ENCODE measurements at regions not wholly inside any gene's neighbourhood (a gene's known extent, or its start where the extent isn't known, plus 50 kb on each side); places are given as distances from the start of the nearest gene placed in this dataset.

DNA sequence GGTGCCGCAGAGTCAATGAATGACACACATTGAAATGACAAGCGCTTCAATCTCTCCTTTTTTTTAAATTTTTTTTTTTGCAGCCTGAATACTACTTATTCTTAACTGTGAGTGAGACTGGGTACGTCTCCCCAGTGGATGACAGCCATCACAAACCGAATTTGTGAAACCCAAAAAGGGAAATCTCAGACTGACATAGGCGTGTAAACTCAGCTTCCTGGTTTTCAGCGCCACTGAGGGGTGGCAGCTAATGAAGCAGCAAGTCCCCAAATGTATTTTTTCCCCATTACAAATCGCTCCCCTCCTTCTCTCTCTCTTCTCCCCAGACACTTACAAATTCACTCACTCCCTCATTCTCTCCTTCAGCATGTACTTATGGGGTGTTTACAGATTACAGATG, 196.0 kb downstream of the MAF start:
- H2AFZ ChIP-seq (ENCODE audit: low read depth): no peak overlapping the region
- no peaks in the 10 kb centered on the region for H3K4me1 ChIP-seq (ENCODE audit: control insufficient read depth in 1 of 2, insufficient read depth in 2 of 2, low read depth in 1 of 2, low read length in 1 of 2)
- H3F3A ChIP-seq (replicated peaks; ENCODE audit: insufficient read depth): no peaks in the 10 kb centered on the region
- no peaks in the 10 kb centered on the region for H3K9me2 ChIP-seq
- H3K4me3 ChIP-seq (ENCODE audit: low read depth in 2 of 2, low read length in 1 of 2): no peak overlapping the region
- no peaks in the 10 kb centered on the region for H3K9me3 ChIP-seq
- H3K27ac ChIP-seq (ENCODE audit: low read depth in 2 of 2, low read length in 1 of 2): no peak overlapping the region
- no peaks in the 10 kb centered on the region for H3K79me2 ChIP-seq (ENCODE audit: insufficient read depth)
- H4K20me1 ChIP-seq (ENCODE audit: insufficient read depth): no peaks in the 10 kb centered on the region
- DNase-seq: no peak
- CTCF ChIA-PET: no interaction called here
- no peaks in the 10 kb centered on the region for H3K27me3 ChIP-seq (ENCODE audit: insufficient read depth)
- TF ChIP-seq, protein P1, sequence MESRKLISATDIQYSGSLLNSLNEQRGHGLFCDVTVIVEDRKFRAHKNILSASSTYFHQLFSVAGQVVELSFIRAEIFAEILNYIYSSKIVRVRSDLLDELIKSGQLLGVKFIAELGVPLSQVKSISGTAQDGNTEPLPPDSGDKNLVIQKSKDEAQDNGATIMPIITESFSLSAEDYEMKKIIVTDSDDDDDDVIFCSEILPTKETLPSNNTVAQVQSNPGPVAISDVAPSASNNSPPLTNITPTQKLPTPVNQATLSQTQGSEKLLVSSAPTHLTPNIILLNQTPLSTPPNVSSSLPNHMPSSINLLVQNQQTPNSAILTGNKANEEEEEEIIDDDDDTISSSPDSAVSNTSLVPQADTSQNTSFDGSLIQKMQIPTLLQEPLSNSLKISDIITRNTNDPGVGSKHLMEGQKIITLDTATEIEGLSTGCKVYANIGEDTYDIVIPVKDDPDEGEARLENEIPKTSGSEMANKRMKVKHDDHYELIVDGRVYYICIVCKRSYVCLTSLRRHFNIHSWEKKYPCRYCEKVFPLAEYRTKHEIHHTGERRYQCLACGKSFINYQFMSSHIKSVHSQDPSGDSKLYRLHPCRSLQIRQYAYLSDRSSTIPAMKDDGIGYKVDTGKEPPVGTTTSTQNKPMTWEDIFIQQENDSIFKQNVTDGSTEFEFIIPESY (IDR thresholded peaks at IDR 0.05; ENCODE audit: borderline replicate concordance, low read depth): no peak
- TF ChIP-seq TCF12 (IDR thresholded peaks at IDR 0.05): no peak
- TF ChIP-seq GABPA (IDR thresholded peaks at IDR 0.05; ENCODE audit: low read depth): no peak
- TF ChIP-seq POLR2AphosphoS5 (IDR thresholded peaks at IDR 0.05; ENCODE audit: low read depth, low read length): no peak
- 31% methylated on average over 7 of the region's 7 CpGs for whole genome bisulfite sequencing (ENCODE audit: low lambda C conversion rate)
- POLR2A ChIA-PET: no interaction called here
- no peaks in the 10 kb centered on the region for H3K36me3 ChIP-seq (replicated peaks in 1 of 2; ENCODE audit: control insufficient read depth in 1 of 2, insufficient read depth in 2 of 2, low read length in 1 of 2)
- H3K9ac ChIP-seq: no peak overlapping the region
- no peak overlapping the region for H3K4me2 ChIP-seq

DNA sequence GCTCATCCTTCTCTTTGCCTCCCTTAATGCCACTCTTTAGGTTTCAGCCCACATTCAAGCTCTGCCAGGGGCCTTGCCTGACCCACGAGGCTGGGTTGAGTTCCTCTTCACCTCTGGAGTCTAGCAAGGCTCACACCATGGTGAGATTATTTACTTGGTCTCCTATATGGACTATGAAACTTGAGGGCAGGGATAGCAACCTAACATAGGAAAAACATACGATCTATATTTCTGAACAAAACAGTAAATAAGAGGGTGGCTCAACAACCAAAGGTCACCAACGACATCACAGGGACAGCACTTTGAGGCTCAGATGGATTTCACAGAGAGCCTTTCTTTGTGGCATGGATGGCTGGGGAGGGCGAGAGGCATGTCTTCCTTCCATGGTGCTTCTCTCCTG, 197.0 kb downstream of the MAF start:
- WGBS (ENCODE audit: low lambda C conversion rate): 16% methylated on average over 4 of the region's 4 CpGs

More for the DNA sequence above, 197.0 kb downstream of the MAF start:
- no peak for DNase-seq
- Histone ChIP-seq H3K4me3 (ENCODE audit: low read depth in 2 of 2, low read length in 1 of 2) (no peak overlapping the region), H3K79me2 (ENCODE audit: insufficient read depth) (no peaks in the 10 kb centered on the region), H3F3A (replicated peaks; ENCODE audit: insufficient read depth) (no peaks in the 10 kb centered on the region), H3K4me2 (no peak overlapping the region), H2AFZ (ENCODE audit: low read depth) (no peak overlapping the region), H3K9me3 (no peaks in the 10 kb centered on the region), H3K9me2 (no peaks in the 10 kb centered on the region), H4K20me1 (ENCODE audit: insufficient read depth) (no peaks in the 10 kb centered on the region), H3K36me3 (replicated peaks in 1 of 2; ENCODE audit: control insufficient read depth in 1 of 2, insufficient read depth in 2 of 2, low read length in 1 of 2) (no peaks in the 10 kb centered on the region), H3K4me1 (ENCODE audit: control insufficient read depth in 1 of 2, insufficient read depth in 2 of 2, low read depth in 1 of 2, low read length in 1 of 2) (no peaks in the 10 kb centered on the region), H3K9ac (no peak overlapping the region), H3K27me3 (ENCODE audit: insufficient read depth) (no peaks in the 10 kb centered on the region), H3K27ac (ENCODE audit: low read depth in 2 of 2, low read length in 1 of 2) (no peak overlapping the region)
- CTCF ChIA-PET: no interaction called here
- POLR2A ChIA-PET: no interaction called here
- no peak for TF ChIP-seq POLR2AphosphoS5 (IDR thresholded peaks at IDR 0.05; ENCODE audit: low read depth, low read length)
- no peak for TF ChIP-seq PBX3 (IDR thresholded peaks at IDR 0.05)
- TF ChIP-seq EZH2phosphoT487 (IDR thresholded peaks at IDR 0.05; ENCODE audit: borderline replicate concordance, low read depth): no peak
- TF ChIP-seq JUND (IDR thresholded peaks at IDR 0.05): no peak
- TF ChIP-seq TCF12 (IDR thresholded peaks at IDR 0.05): no peak
- TF ChIP-seq YY1 (IDR thresholded peaks at IDR 0.05; ENCODE audit: low read depth): no peak
- TF ChIP-seq REST (IDR thresholded peaks at IDR 0.05; ENCODE audit: low read depth, low read length): no peak
- no peak for TF ChIP-seq EP300 (IDR thresholded peaks at IDR 0.05; ENCODE audit: borderline replicate concordance in 1 of 2, low read depth in 1 of 2, low read length in 1 of 2)
- TF ChIP-seq FOXJ3 (CRISPR knock-in tag; IDR thresholded peaks at IDR 0.05): no peak
- TF ChIP-seq MEF2A (IDR thresholded peaks at IDR 0.05; ENCODE audit: borderline replicate concordance, low read depth): no peak
- TF ChIP-seq SIN3A (IDR thresholded peaks at IDR 0.05; ENCODE audit: borderline replicate concordance, low read depth, low read length): no peak
- TF ChIP-seq RAD21 (IDR thresholded peaks at IDR 0.05; ENCODE audit: low read length): no peak
- TF ChIP-seq MXI1 (IDR thresholded peaks at IDR 0.05; ENCODE audit: low read depth, low read length): no peak
- TF ChIP-seq, protein P2, sequence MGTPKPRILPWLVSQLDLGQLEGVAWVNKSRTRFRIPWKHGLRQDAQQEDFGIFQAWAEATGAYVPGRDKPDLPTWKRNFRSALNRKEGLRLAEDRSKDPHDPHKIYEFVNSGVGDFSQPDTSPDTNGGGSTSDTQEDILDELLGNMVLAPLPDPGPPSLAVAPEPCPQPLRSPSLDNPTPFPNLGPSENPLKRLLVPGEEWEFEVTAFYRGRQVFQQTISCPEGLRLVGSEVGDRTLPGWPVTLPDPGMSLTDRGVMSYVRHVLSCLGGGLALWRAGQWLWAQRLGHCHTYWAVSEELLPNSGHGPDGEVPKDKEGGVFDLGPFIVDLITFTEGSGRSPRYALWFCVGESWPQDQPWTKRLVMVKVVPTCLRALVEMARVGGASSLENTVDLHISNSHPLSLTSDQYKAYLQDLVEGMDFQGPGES (IDR thresholded peaks at IDR 0.05; ENCODE audit: low read depth, low read length): no peak
- TF ChIP-seq SMC3 (IDR thresholded peaks at IDR 0.05; ENCODE audit: low read depth, low read length): no peak

Data from SK-N-SH (cell line).